Spleen (tissue), 11 donors: ENCODE measurements at regions not wholly inside any gene's neighbourhood (a gene's known extent, or its start where the extent isn't known, plus 50 kb on each side); places are given as distances from the start of the nearest gene placed in this dataset.

Experiments used
- DNase-seq: peaks from one replicate; pipeline ENCODE4 v3.0.0-alpha.2; 2020
- H3K27ac ChIP-seq, 8 donors: fragments of 200-600 bp; sonication (generic) in 7 of 8; 1 replicate in 4 of 8; 2 replicates in 4 of 8; pipeline versions ENCODE4 v1.5.0 to v1.8.0; 2016 to 2021; ENCODE audit warnings: inconsistent platforms in 4 of 8, mild to moderate bottlenecking in 4 of 8, moderate library complexity in 1 of 8
- H3K27me3 ChIP-seq, 7 donors: fragments of 200-600 bp; sonication (generic) in 6 of 7; replicated peaks in 1 of 7; 1 replicate in 4 of 7; 2 replicates in 3 of 7; pipeline versions ENCODE4 v1.5.0 to v1.8.0; 2016 to 2021; ENCODE audit warnings: inconsistent platforms in 3 of 7, mild to moderate bottlenecking in 1 of 7
- H3K36me3 ChIP-seq, 6 donors: fragments of 200-600 bp; sonication (generic) in 5 of 6; 1 replicate in 4 of 6; 2 replicates in 2 of 6; pipeline versions ENCODE4 v1.5.0 to v1.8.0; 2016 to 2021; ENCODE audit warnings: inconsistent platforms in 2 of 6
- H3K4me1 ChIP-seq, 6 donors: fragments of 200-600 bp; sonication (generic) in 5 of 6; 1 replicate in 3 of 6; 2 replicates in 3 of 6; pipeline versions ENCODE4 v1.5.0 to v1.8.0; 2016 to 2021; ENCODE audit warnings: inconsistent platforms in 3 of 6
- H3K4me3 ChIP-seq, 8 donors: fragments of 200-600 bp; sonication (generic) in 7 of 8; 1 replicate in 4 of 8; 2 replicates in 4 of 8; pipeline versions ENCODE4 v1.5.0 to v1.8.0; 2016 to 2021; ENCODE audit warnings: inconsistent platforms in 4 of 8, mild to moderate bottlenecking in 4 of 8, moderate library complexity in 2 of 8
- H3K9me3 ChIP-seq, 8 donors: fragments of 200-600 bp; sonication (generic) in 7 of 8; 1 replicate in 4 of 8; 2 replicates in 4 of 8; pipeline versions ENCODE4 v1.5.0 to v1.8.0; 2016 to 2021; ENCODE audit warnings: inconsistent platforms in 4 of 8
- CTCF ChIP-seq, 11 experiments: fragments of 200-600 bp in 7 of 11; fragments of 450-650 bp in 4 of 11; sonication (generic) in 4 of 11; IDR thresholded peaks in 8 of 11; conservative IDR thresholded peaks in 3 of 11; 1 replicate in 7 of 11; 2 replicates in 4 of 11; pipeline versions ENCODE4 v1.4.0 to v1.8.0; 2016 to 2021; ENCODE audit warnings: antibody characterized with exemption in 11 of 11, inconsistent platforms in 4 of 11, mild to moderate bottlenecking in 1 of 11
- POLR2A ChIP-seq, 3 donors: fragments of 450-650 bp; IDR thresholded peaks; one replicate each; pipeline ENCODE4 v1.5.1; 2017; ENCODE audit warnings: antibody characterized with exemption in 3 of 3, mild to moderate bottlenecking in 1 of 3
- POLR2AphosphoS5 ChIP-seq, 3 donors: sonication (generic); formaldehyde crosslinking; IDR thresholded peaks; one replicate each; pipeline ENCODE4 v1.5.1; 2017; ENCODE audit warnings: antibody characterized with exemption in 3 of 3
- WGBS, 5 donors: extraction: QIAGEN DNeasy Blood & Tissue Kit in 3 of 5; methylation state at CpG; one replicate each; pipeline versions ENCODE4 v1.1.5 to v1.1.7; 2013 to 2018; 5-methylcytosine and 5-hydroxymethylcytosine counted together
- intact Hi-C: fragments of 100-400 bp; cut with DNase I; formaldehyde crosslinking; loops from one replicate; pipeline ENCODE4 v1.15.0; 2023; ENCODE audit warnings: low total_unique reads
- donor health status: healthy with polysubstance abuse.
- donor health status: DM: no; HTN: no; CAD: no; lungs with moderate emphysema.
- donor health status: DM: no; HTN: no; CAD: no.
- donor health status: Bipolar disorder and iron deficiency.
- donor health status: healthy.
- donor health status: DM: no; HTN: no; CAD: no.
- donor health status: DM: yes; HTN: yes; CAD: no.

- Histone ChIP-seq H3K27ac (no peak overlapping the region), H3K9me3 (no peaks in the 10 kb centered on the region), H3K4me3 (no peak overlapping the region), H3K36me3 (no peaks in the 10 kb centered on the region), H3K4me1 (no peaks in the 10 kb centered on the region), H3K27me3 (no peaks in the 10 kb centered on the region)
- 66 to 92% (median 82%) methylated on average over 2 of the region's 2 CpGs for WGBS, 5 donors
- DNase-seq, result no peak
- intact Hi-C loops, result no loop called here
- TF ChIP-seq POLR2AphosphoS5 (IDR thresholded peaks at IDR 0.05), result no peak
- no peak for TF ChIP-seq POLR2A (IDR thresholded peaks at IDR 0.05)
- no peak for TF ChIP-seq CTCF (IDR thresholded peaks at IDR 0.05 in 8 of 11, conservative IDR thresholded peaks at IDR 0.05 in 3 of 11)
Observed at GRCh38 chr1:199808110-199808870, 219.2 kb upstream of the NR5A2 start.

DNA sequence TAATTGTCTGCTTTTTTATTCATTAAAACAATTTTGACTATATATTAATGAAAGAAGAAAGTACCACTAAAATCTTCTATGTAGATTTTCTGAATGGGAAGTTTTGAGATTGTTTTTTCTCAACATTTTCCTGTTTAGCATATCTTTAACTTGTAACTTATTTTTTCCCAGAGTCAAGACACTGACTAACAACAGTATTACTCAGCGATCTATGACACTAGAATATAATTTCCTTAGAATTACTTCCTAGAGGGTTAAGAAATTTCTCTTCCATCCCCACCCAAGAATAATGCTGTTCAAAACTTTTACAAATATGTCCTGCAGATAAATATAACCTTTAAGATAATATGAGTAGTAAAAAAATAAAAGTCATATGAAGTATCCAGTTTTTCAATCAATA, 218.2 kb upstream of the NR5A2 start:
- H3K27ac ChIP-seq, result no peak overlapping the region
- H3K9me3 ChIP-seq, result no peaks in the 10 kb centered on the region
- WGBS, 5 donors, result 55 to 95% (median 85%) methylated on average over 1 of the region's 1 CpG
- TF ChIP-seq POLR2AphosphoS5 (IDR thresholded peaks at IDR 0.05) (no peak), POLR2A (IDR thresholded peaks at IDR 0.05) (no peak), CTCF (IDR thresholded peaks at IDR 0.05 in 8 of 11, conservative IDR thresholded peaks at IDR 0.05 in 3 of 11) (no peak)
- no peaks in the 10 kb centered on the region for H3K36me3 ChIP-seq
- H3K4me3 ChIP-seq, result no peak overlapping the region
- intact Hi-C loops, result no loop called here
- H3K4me1 ChIP-seq, result no peaks in the 10 kb centered on the region
- H3K27me3 ChIP-seq, result no peaks in the 10 kb centered on the region
- DNase-seq, result no peak

DNA sequence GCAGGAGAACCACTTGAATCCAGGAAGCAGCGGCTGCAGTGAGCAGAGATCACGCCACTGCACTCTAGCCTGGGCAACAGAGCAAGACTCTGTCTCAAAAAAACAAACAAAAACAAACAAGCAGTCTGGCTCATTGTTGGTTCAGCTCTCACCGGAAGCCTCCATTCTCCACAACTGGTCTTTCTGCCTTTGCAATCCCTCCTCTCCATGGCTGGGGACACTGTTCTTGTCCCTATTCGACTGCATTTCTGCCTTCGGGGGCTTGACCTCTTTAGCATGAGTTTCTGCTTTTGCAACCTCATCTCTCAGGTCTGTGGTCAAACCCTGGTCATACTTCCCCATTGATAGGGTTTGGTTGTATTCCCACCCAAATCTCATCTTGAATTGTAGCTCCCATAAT, 216.3 kb upstream of the NR5A2 start:
- intact Hi-C loops, result no loop called here
- Histone ChIP-seq H3K9me3 (peaks cover 0 to 5% (median under 1%) of the 10 kb centered on the region in 8 donors), H3K4me3 (no peak overlapping the region), H3K36me3 (no peaks in the 10 kb centered on the region), H3K27me3 (no peaks in the 10 kb centered on the region), H3K4me1 (no peaks in the 10 kb centered on the region), H3K27ac (no peak overlapping the region)
- TF ChIP-seq CTCF (IDR thresholded peaks at IDR 0.05 in 8 of 11, conservative IDR thresholded peaks at IDR 0.05 in 3 of 11), result no peak
- TF ChIP-seq POLR2AphosphoS5 (IDR thresholded peaks at IDR 0.05), result no peak
- no peak for TF ChIP-seq POLR2A (IDR thresholded peaks at IDR 0.05)
- WGBS, 5 donors, result 76 to 89% (median 84%) methylated on average over 5 of the region's 5 CpGs
- DNase-seq, result no peak

DNA sequence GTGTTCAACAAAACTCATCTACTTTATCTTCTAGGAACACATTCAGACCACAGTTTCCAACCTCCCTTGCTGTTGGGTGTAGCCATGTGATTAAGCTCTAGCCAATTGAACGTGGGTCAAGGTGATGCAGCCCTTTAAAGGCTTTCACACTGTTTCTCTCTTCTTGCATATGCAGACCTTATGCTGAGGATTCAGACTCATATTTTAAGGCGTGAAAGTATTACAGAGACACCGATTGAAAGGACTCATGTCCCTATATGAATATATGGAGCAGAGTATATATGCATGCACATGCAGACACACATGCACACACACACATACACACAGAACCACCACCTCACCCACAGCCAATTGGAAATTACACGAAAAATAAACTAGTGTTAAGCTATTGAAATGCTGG, 214.3 kb upstream of the NR5A2 start:
- H3K4me3 ChIP-seq, result no peak overlapping the region
- TF ChIP-seq CTCF (IDR thresholded peaks at IDR 0.05 in 8 of 11, conservative IDR thresholded peaks at IDR 0.05 in 3 of 11), result no peak
- TF ChIP-seq POLR2AphosphoS5 (IDR thresholded peaks at IDR 0.05), result no peak
- no peak for TF ChIP-seq POLR2A (IDR thresholded peaks at IDR 0.05)
- H3K36me3 ChIP-seq, result no peaks in the 10 kb centered on the region
- H3K9me3 ChIP-seq, result peaks cover 0 to 8% (median 2%) of the 10 kb centered on the region in 8 donors
- no peaks in the 10 kb centered on the region for H3K27me3 ChIP-seq
- no peak for DNase-seq
- intact Hi-C loops, result no loop called here
- H3K27ac ChIP-seq, result no peak overlapping the region
- 65 to 80% (median 76%) methylated on average over 4 of the region's 4 CpGs for WGBS, 5 donors
- no peaks in the 10 kb centered on the region for H3K4me1 ChIP-seq
